ENCODE measurements at regions not wholly inside any gene's neighbourhood (a gene's known extent, or its start where the extent isn't known, plus 50 kb on each side); places are given as distances from the start of the nearest gene placed in this dataset.
"Not testable (repeated sequence)": the region's sequence is repeated elsewhere in the genome, so short reads cannot be mapped to it uniquely, and the experiment has no call there.

DNA sequence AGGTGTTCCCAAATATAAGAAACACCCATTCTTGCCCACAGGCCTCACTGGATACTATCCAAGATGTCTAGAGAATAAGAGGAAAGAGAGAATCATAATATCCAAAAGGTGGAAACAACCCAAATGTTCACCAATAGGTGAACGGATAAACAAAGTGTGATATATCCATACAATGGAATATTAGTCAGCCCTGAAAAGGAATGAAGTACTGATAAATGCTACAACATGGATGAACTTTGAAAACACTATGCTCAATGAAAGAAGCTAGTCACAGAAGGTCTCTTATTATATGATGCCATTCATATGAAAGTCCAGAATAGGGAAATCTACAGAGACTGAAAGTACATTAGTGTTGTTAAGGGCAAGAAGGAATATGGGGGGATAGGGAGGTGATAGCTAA is 65.4 kb downstream of the HOXC4 start:
- H2BK5ac ChIP-seq (ENCODE audit: insufficient read length, low read length); H3K4me2 ChIP-seq (ENCODE audit: insufficient read depth, insufficient read length, low read length); H4K20me1 ChIP-seq (ENCODE audit: control insufficient read depth, insufficient read depth, insufficient read length); H2BK15ac ChIP-seq (ENCODE audit: low read depth, low read length); H3K4me3 Mint-ChIP-seq; H2AK5ac ChIP-seq (ENCODE audit: insufficient read length, low read length); H2BK20ac ChIP-seq (ENCODE audit: low read depth, low read length, poor library complexity, severe bottlenecking); H2AFZ ChIP-seq (ENCODE audit: low read length); H3K4ac ChIP-seq (ENCODE audit: low read depth, low read length); H3K9me3 Mint-ChIP-seq; H2BK120ac ChIP-seq (ENCODE audit: low read depth, low read length, poor library complexity, severe bottlenecking); H3K79me2 ChIP-seq (ENCODE audit: insufficient read depth, low read length); H3K4me1 ChIP-seq (ENCODE audit: insufficient read depth, low read length); H3K56ac ChIP-seq (ENCODE audit: insufficient read length, low read depth, low read length); H4K5ac ChIP-seq (ENCODE audit: insufficient read length, low read depth, low read length); H4K91ac ChIP-seq (ENCODE audit: insufficient read length, low read depth, low read length); H3K9ac ChIP-seq (ENCODE audit: extremely low read depth, insufficient read length, low read length); H3K23me2 ChIP-seq (ENCODE audit: insufficient read length, low read depth, low read length, poor library complexity, severe bottlenecking); H3K9me3 ChIP-seq (ENCODE audit: control insufficient read depth, low read depth, low read length); H3T11ph ChIP-seq (ENCODE audit: low read length); H2BK12ac ChIP-seq (ENCODE audit: insufficient read length, low read depth, low read length); H3K27ac Mint-ChIP-seq; H4K8ac ChIP-seq (replicated peaks; ENCODE audit: insufficient read length, low read depth, low read length); DNase-seq; H3K23ac ChIP-seq (ENCODE audit: insufficient read length, low read depth, low read length); H3K18ac ChIP-seq (ENCODE audit: insufficient read length, low read depth, low read length); H3K27ac ChIP-seq (ENCODE audit: insufficient read length, low read depth, low read length); H3K36me3 Mint-ChIP-seq (ENCODE audit: insufficient read depth in 1 of 3, low read depth in 3 of 3); H3K14ac ChIP-seq (ENCODE audit: insufficient read depth, low read length); H3K79me1 ChIP-seq (ENCODE audit: insufficient read depth, low read depth, low read length, poor library complexity, severe bottlenecking): not testable (repeated sequence)
- peaks cover 0 to 17% of the 10 kb centered on the region in 2 experiments; a peak in 2 of 4 replicates for H3K4me1 Mint-ChIP-seq
- no CpG with 5 or more reads among the region's 1 CpG for whole genome bisulfite sequencing (ENCODE audit: extremely low coverage, insufficient read length, low lambda C conversion rate)
- H3K27me3 Mint-ChIP-seq (ENCODE audit: low read depth), result peaks cover 100% of the 10 kb centered on the region
- H3K27me3 ChIP-seq (ENCODE audit: insufficient read depth, low read length), result peaks cover 40% of the 10 kb centered on the region; the same call in 1 of the 2 replicates

DNA sequence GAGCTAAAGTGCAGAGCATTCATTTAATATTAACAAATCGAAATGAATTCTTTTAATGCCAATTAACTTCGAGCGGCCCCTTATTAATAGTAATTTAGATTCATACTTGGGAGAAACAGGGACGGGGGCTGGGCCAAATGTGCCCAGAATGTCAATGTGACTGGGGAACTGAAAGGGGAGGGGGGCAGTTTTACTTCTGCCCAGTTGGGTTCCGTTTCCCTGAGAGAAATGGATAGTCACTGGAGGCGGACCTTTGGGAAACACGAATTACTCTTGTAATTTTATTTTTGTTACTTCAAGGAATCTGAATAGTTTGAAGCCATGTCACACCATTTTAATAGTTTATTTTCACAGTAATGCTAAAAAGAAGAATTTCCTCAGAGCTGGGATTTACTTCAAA is 64.8 kb downstream of the SMUG1 start:
- H3K4me3 Mint-ChIP-seq; H3K79me2 ChIP-seq (ENCODE audit: insufficient read depth, low read length); H3K79me1 ChIP-seq (ENCODE audit: insufficient read depth, low read depth, low read length, poor library complexity, severe bottlenecking); H3K18ac ChIP-seq (ENCODE audit: insufficient read length, low read depth, low read length); H3K36me3 Mint-ChIP-seq (ENCODE audit: insufficient read depth in 1 of 3, low read depth in 3 of 3); H2BK5ac ChIP-seq (ENCODE audit: insufficient read length, low read length); H3K14ac ChIP-seq (ENCODE audit: insufficient read depth, low read length); H3K23me2 ChIP-seq (ENCODE audit: insufficient read length, low read depth, low read length, poor library complexity, severe bottlenecking); H3K4me2 ChIP-seq (ENCODE audit: insufficient read depth, insufficient read length, low read length); H4K5ac ChIP-seq (ENCODE audit: insufficient read length, low read depth, low read length); H3K27ac Mint-ChIP-seq; H4K20me1 ChIP-seq (ENCODE audit: control insufficient read depth, insufficient read depth, insufficient read length); H2BK12ac ChIP-seq (ENCODE audit: insufficient read length, low read depth, low read length); H3K27ac ChIP-seq (ENCODE audit: insufficient read length, low read depth, low read length); H4K8ac ChIP-seq (replicated peaks; ENCODE audit: insufficient read length, low read depth, low read length); H3T11ph ChIP-seq (ENCODE audit: low read length); H3K23ac ChIP-seq (ENCODE audit: insufficient read length, low read depth, low read length); H2AFZ ChIP-seq (ENCODE audit: low read length); H3K56ac ChIP-seq (ENCODE audit: insufficient read length, low read depth, low read length); H2BK120ac ChIP-seq (ENCODE audit: low read depth, low read length, poor library complexity, severe bottlenecking); H2BK15ac ChIP-seq (ENCODE audit: low read depth, low read length); H2AK5ac ChIP-seq (ENCODE audit: insufficient read length, low read length); DNase-seq; H3K9ac ChIP-seq (ENCODE audit: extremely low read depth, insufficient read length, low read length); H3K4ac ChIP-seq (ENCODE audit: low read depth, low read length); H3K9me3 ChIP-seq (ENCODE audit: control insufficient read depth, low read depth, low read length); H3K4me1 ChIP-seq (ENCODE audit: insufficient read depth, low read length); H2BK20ac ChIP-seq (ENCODE audit: low read depth, low read length, poor library complexity, severe bottlenecking); H3K9me3 Mint-ChIP-seq; H4K91ac ChIP-seq (ENCODE audit: insufficient read length, low read depth, low read length): not testable (repeated sequence)
- peaks cover 73% of the 10 kb centered on the region for H3K27me3 ChIP-seq (ENCODE audit: insufficient read depth, low read length)
- WGBS (ENCODE audit: extremely low coverage, insufficient read length, low lambda C conversion rate), result no CpG with 5 or more reads among the region's 7 CpGs
- H3K4me1 Mint-ChIP-seq, result peaks cover 21 to 50% of the 10 kb centered on the region in 2 experiments
- peaks cover 100% of the 10 kb centered on the region for H3K27me3 Mint-ChIP-seq (ENCODE audit: low read depth)

All from H9 (cell line).